Cardiac fibroblast (primary cell): ENCODE measurements at regions not wholly inside any gene's neighbourhood (a gene's known extent, or its start where the extent isn't known, plus 50 kb on each side); places are given as distances from the start of the nearest gene placed in this dataset.
A peak's percentile ranks its signal among the peaks of the same experiment; 100 is the strongest.

Experiments
- DNase-seq, 2 donors: peaks; one replicate each; pipeline versions ENCODE4 v3.0.0 to v3.0.0-alpha.2; 2010; ENCODE audit warnings: low read depth in 2 of 2
- H3K4me3 ChIP-seq, 2 donors: replicated peaks in 1 of 2; 1 replicate in 1 of 2; 2 replicates in 1 of 2; pipeline ENCODE4 v1.5.1; 2011; ENCODE audit warnings: low read depth in 2 of 2, low read length in 2 of 2, mild to moderate bottlenecking in 2 of 2, moderate library complexity in 1 of 2
- TF ChIP-seq, protein P1 (sequence below): IDR thresholded peaks from one replicate; pipeline ENCODE4 v1.5.1; 2011; ENCODE audit warnings: low read depth, mild to moderate bottlenecking, low read length, inconsistent platforms

- H3K4me3 ChIP-seq = no peak overlapping the region
- TF ChIP-seq, protein P1, sequence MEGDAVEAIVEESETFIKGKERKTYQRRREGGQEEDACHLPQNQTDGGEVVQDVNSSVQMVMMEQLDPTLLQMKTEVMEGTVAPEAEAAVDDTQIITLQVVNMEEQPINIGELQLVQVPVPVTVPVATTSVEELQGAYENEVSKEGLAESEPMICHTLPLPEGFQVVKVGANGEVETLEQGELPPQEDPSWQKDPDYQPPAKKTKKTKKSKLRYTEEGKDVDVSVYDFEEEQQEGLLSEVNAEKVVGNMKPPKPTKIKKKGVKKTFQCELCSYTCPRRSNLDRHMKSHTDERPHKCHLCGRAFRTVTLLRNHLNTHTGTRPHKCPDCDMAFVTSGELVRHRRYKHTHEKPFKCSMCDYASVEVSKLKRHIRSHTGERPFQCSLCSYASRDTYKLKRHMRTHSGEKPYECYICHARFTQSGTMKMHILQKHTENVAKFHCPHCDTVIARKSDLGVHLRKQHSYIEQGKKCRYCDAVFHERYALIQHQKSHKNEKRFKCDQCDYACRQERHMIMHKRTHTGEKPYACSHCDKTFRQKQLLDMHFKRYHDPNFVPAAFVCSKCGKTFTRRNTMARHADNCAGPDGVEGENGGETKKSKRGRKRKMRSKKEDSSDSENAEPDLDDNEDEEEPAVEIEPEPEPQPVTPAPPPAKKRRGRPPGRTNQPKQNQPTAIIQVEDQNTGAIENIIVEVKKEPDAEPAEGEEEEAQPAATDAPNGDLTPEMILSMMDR = no peak
- DNase-seq = no peak
Observed at GRCh38 chr15:23854912-23855659, 168.0 kb upstream of the NDN start.

DNA sequence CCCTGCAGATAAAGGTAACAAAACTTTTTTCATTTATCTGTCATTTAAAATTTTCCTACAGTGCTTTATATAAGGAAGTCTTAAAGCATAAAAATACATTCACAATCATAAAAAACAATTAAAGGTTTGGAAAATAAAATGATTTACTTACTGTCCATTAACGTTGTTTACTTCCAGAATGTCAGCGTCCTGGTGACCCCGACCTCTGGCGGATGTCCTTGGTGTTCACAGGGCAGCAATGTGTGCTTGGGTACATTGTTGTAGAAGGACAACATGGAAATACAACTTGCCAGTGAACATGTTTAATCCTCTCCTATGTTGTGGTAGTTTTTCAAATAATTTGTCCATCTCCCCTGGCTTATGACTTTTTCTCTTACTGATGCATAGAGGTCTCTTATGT, 168.8 kb upstream of the NDN start:
- H3K4me3 ChIP-seq = no peak overlapping the region
- no peak for DNase-seq
- TF ChIP-seq, protein P1 = no peak

- TF ChIP-seq, protein P1 = no peak
- DNase-seq = peak; percentile 7 to 13
Observed at GRCh38 chr15:23857028-23857641, 170.0 kb upstream of the NDN start.

DNA sequence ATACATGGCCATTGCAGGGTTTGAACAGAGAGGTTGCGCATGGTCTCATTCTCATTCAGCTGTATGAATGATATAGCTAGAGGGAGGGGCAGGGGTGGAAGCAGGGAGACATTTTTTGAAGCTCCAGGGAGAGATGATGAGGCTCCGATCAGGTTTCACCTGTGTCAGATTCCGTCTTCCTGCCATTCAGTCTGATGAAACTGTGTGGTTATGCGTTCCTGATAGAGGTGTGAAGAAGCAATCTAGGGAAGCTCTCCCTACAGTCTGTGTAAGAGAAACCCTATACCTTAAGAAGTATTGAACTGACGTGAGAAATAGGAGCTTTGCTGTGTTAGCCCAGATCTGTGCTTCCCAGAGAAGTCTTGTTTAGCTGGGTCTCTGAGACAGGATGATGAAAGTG, 171.9 kb upstream of the NDN start:
- DNase-seq = no peak
- TF ChIP-seq, protein P1 = no peak

More at GRCh38 chr15:23857028-23857641, 170.0 kb upstream of the NDN start:
- no peak overlapping the region for H3K4me3 ChIP-seq

GRCh38 chr15:23860290-23861245, 173.5 kb upstream of the NDN start:
- no peak overlapping the region for H3K4me3 ChIP-seq
- no peak for DNase-seq
- TF ChIP-seq, protein P1 = no peak

More for the DNA sequence above, 171.9 kb upstream of the NDN start:
- no peak overlapping the region for H3K4me3 ChIP-seq

- DNase-seq = no peak
- TF ChIP-seq, protein P1 = no peak
Observed at GRCh38 chr15:23866832-23867231, 179.7 kb upstream of the NDN start.

More at GRCh38 chr15:23866832-23867231, 179.7 kb upstream of the NDN start:
- H3K4me3 ChIP-seq = no peak overlapping the region
